HEK293T (cell line): ENCODE measurements at regions not wholly inside any gene's neighbourhood (a gene's known extent, or its start where the extent isn't known, plus 50 kb on each side); places are given as distances from the start of the nearest gene placed in this dataset.

Experiments
- ARNT ChIP-seq: fragments of 450-650 bp; IDR thresholded peaks from 2 replicates; pipeline ENCODE4 v1.6.1; 2017; ENCODE audit warnings: mild to moderate bottlenecking
- BHLHE40 ChIP-seq: fragments of 450-650 bp; IDR thresholded peaks from 2 replicates; pipeline ENCODE4 v1.6.1; 2016; ENCODE audit warnings: mild to moderate bottlenecking, moderate library complexity, borderline replicate concordance
- FOXA1 ChIP-seq: fragments of 450-650 bp; IDR thresholded peaks from 2 replicates; pipeline ENCODE4 v1.6.1; 2016; ENCODE audit warnings: mild to moderate bottlenecking
- FOXK2 ChIP-seq: fragments of 450-650 bp; IDR thresholded peaks from 2 replicates; pipeline ENCODE4 v1.6.1; 2016; ENCODE audit warnings: mild to moderate bottlenecking
- FOXM1 ChIP-seq: fragments of 450-650 bp; IDR thresholded peaks from 2 replicates; pipeline ENCODE4 v1.6.1; 2017; ENCODE audit warnings: mild to moderate bottlenecking, borderline replicate concordance
- HDGF ChIP-seq: fragments of 450-650 bp; IDR thresholded peaks from 2 replicates; pipeline ENCODE4 v1.6.1; 2017; ENCODE audit warnings: antibody characterized with exemption, borderline replicate concordance
- NFRKB ChIP-seq: fragments of 450-650 bp; IDR thresholded peaks from 2 replicates; pipeline ENCODE4 v1.6.1; 2016; ENCODE audit warnings: mild to moderate bottlenecking, moderate library complexity
- SP1 ChIP-seq: fragments of 450-650 bp; IDR thresholded peaks from 2 replicates; pipeline ENCODE4 v1.6.1; 2017
- SUZ12 ChIP-seq: fragments of 450-650 bp; IDR thresholded peaks from 2 replicates; pipeline ENCODE4 v1.6.1; 2016; ENCODE audit warnings: mild to moderate bottlenecking
- TARDBP ChIP-seq: fragments of 450-650 bp; IDR thresholded peaks from 2 replicates; pipeline ENCODE4 v1.6.1; 2016
- ZNF384 ChIP-seq: fragments of 450-650 bp; IDR thresholded peaks from 2 replicates; pipeline ENCODE4 v1.6.1; 2016
- TF ChIP-seq, protein P1 (sequence below): fragments of 450-650 bp; IDR thresholded peaks from 2 replicates; pipeline ENCODE4 v1.6.1; 2016

- TF ChIP-seq SP1 (no peak), FOXK2 (no peak), BHLHE40 (no peak), ARNT (no peak), FOXA1 (no peak), HDGF (no peak), TARDBP (no peak), ZNF384 (no peak), FOXM1 (no peak), NFRKB (no peak), SUZ12 (no peak)
- TF ChIP-seq, protein P1, sequence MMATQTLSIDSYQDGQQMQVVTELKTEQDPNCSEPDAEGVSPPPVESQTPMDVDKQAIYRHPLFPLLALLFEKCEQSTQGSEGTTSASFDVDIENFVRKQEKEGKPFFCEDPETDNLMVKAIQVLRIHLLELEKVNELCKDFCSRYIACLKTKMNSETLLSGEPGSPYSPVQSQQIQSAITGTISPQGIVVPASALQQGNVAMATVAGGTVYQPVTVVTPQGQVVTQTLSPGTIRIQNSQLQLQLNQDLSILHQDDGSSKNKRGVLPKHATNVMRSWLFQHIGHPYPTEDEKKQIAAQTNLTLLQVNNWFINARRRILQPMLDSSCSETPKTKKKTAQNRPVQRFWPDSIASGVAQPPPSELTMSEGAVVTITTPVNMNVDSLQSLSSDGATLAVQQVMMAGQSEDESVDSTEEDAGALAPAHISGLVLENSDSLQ = no peak
Observed at GRCh38 chr20:6434131-6434530, 311.3 kb upstream of the FERMT1 start.
